ENCODE measurements at regions not wholly inside any gene's neighbourhood (a gene's known extent, or its start where the extent isn't known, plus 50 kb on each side); places are given as distances from the start of the nearest gene placed in this dataset.

- TF ChIP-seq CTCF (IDR thresholded peaks at IDR 0.05) = no peak
- no peak for TF ChIP-seq POLR2A (IDR thresholded peaks at IDR 0.05)
Observed at GRCh38 chr18:41871229-41872000, 83.6 kb upstream of the PIK3C3 start.

Data from ovary (tissue), 3 donors.